Endothelial cell of umbilical vein (primary cell): ENCODE measurements at regions not wholly inside any gene's neighbourhood (a gene's known extent, or its start where the extent isn't known, plus 50 kb on each side); places are given as distances from the start of the nearest gene placed in this dataset.

ENCODE experiments used
- BruUV-seq: library from RNA; stranded (reverse); fragments of 400-500 nt; replicated peaks from 2 replicates; lab custom pipeline; 2021; lab: Mats Ljungman, UMichigan
- CTCF ChIA-PET: fragments of 300-600, 350-600 bp; sonication (Branson Sonifier 250); formaldehyde crosslinking; loops from one replicate; lab custom pipeline; 2021; ENCODE audit warnings: antibody characterized with exemption, inconsistent platforms; lab: Charles Lee
- POLR2A ChIA-PET: fragments of 300-600, 350-600 bp; sonication (Branson Sonifier 250); formaldehyde crosslinking; loops from one replicate; lab custom pipeline; 2021; ENCODE audit warnings: antibody characterized with exemption, inconsistent platforms; lab: Charles Lee
- DNase-seq: peaks from one replicate; pipeline ENCODE4 v3.0.0-alpha.2; 2011; ENCODE audit warnings: low read depth, low spot score
- FAIRE-seq: peaks from 2 replicates; lab custom pipeline; 2011; peaks lifted over from hg19 to GRCh38; lab: Jason Lieb, UNC
- H2AFZ ChIP-seq: 2 replicates; pipeline ENCODE4 v1.6.0; 2012; ENCODE audit warnings: low read depth, low read length, control low read depth, inconsistent platforms
- H3K27ac ChIP-seq: 2 replicates; pipeline ENCODE4 v1.5.1; 2011; ENCODE audit warnings: low read depth, mild to moderate bottlenecking, control low read depth, low read length, moderate library complexity; ENCODE audit not compliant: insufficient read depth
- H3K27me3 ChIP-seq, 2 experiments: 2 replicates each; pipeline versions ENCODE4 v1.6.0 to v1.6.1; 2011; ENCODE audit warnings: low read length in 2 of 2, mixed read lengths in 1 of 2; ENCODE audit not compliant: control insufficient read depth in 2 of 2, insufficient read depth in 2 of 2
- H3K36me3 ChIP-seq, 2 experiments: 2 replicates in 1 of 2; 3 replicates in 1 of 2; pipeline ENCODE4 v1.5.1; 2011; ENCODE audit warnings: low read length in 2 of 2, mild to moderate bottlenecking in 1 of 2, moderate library complexity in 1 of 2; ENCODE audit not compliant: control insufficient read depth in 2 of 2, insufficient read depth in 2 of 2; ENCODE audit errors: extremely low read depth in 1 of 2
- H3K4me1 ChIP-seq: 3 replicates; pipeline ENCODE4 v1.5.1; 2011; ENCODE audit warnings: mild to moderate bottlenecking, low read length; ENCODE audit not compliant: control insufficient read depth, insufficient read depth; ENCODE audit errors: extremely low read depth
- H3K4me2 ChIP-seq: 2 replicates; pipeline ENCODE4 v1.6.1; 2011; ENCODE audit warnings: low read length, control low read depth, mixed read lengths; ENCODE audit not compliant: insufficient read depth
- H3K4me3 ChIP-seq, 3 experiments: fragments of 200-600 bp in 1 of 3; sonication (generic), shearing (Covaris generic) in 1 of 3; replicated peaks in 1 of 3; 2 replicates each; pipeline ENCODE4 v1.5.1; 2011 to 2016; ENCODE audit warnings: control low read depth in 3 of 3, low read length in 3 of 3, mild to moderate bottlenecking in 2 of 3, inconsistent platforms in 1 of 3, low read depth in 1 of 3, moderate library complexity in 1 of 3; ENCODE audit not compliant: insufficient read depth in 1 of 3
- H3K79me2 ChIP-seq: 2 replicates; pipeline ENCODE4 v1.6.0; 2012; ENCODE audit warnings: low read length, inconsistent platforms; ENCODE audit not compliant: control insufficient read depth, insufficient read depth
- H3K9ac ChIP-seq: replicated peaks from 2 replicates; pipeline ENCODE3; 2011; ENCODE audit warnings: low read length, control low read depth; ENCODE audit not compliant: insufficient read depth; ENCODE audit errors: extremely low read depth
- H3K9me1 ChIP-seq: replicated peaks from 3 replicates; pipeline ENCODE4 v1.6.0; 2011; ENCODE audit warnings: mild to moderate bottlenecking, low read length; ENCODE audit not compliant: control insufficient read depth, insufficient read depth; ENCODE audit errors: extremely low read depth
- H3K9me3 ChIP-seq: replicated peaks from 2 replicates; pipeline ENCODE4 v1.5.1; 2012; ENCODE audit warnings: low read length, inconsistent platforms; ENCODE audit not compliant: control insufficient read depth, insufficient read depth
- H4K20me1 ChIP-seq: replicated peaks from 2 replicates; pipeline ENCODE3; 2011; ENCODE audit warnings: mild to moderate bottlenecking, low read length; ENCODE audit not compliant: control insufficient read depth, insufficient read depth; ENCODE audit errors: extremely low read depth
- CTCF ChIP-seq, 2 donors: IDR thresholded peaks; 1 replicate in 1 of 2; 2 replicates in 1 of 2; pipeline ENCODE4 v1.5.1; 2011; ENCODE audit warnings: low read length in 2 of 2, mild to moderate bottlenecking in 2 of 2, moderate library complexity in 2 of 2, control low read depth in 1 of 2, inconsistent platforms in 1 of 2, low read depth in 1 of 2; ENCODE audit not compliant: insufficient read depth in 1 of 2; ENCODE audit errors: extremely low read depth in 1 of 2
- EZH2 ChIP-seq: IDR thresholded peaks from 2 replicates; pipeline ENCODE4 v1.6.1; 2012; ENCODE audit warnings: borderline replicate concordance, low read depth, mild to moderate bottlenecking, moderate library complexity, low read length, inconsistent platforms; ENCODE audit not compliant: severe bottlenecking
- FOS ChIP-seq: IDR thresholded peaks from 2 replicates; pipeline ENCODE4 v1.6.1; 2011; ENCODE audit warnings: mild to moderate bottlenecking, low read length, moderate library complexity, borderline replicate concordance; ENCODE audit not compliant: insufficient read depth
- GATA2 ChIP-seq: IDR thresholded peaks from 2 replicates; pipeline ENCODE4 v1.7.0; 2011; ENCODE audit warnings: low read depth, mild to moderate bottlenecking, moderate library complexity, mixed read lengths, low read length; ENCODE audit not compliant: insufficient read length, insufficient read depth
- JUN ChIP-seq: IDR thresholded peaks from 2 replicates; pipeline ENCODE4 v1.6.1; 2011; ENCODE audit warnings: borderline replicate concordance, low read depth; ENCODE audit not compliant: insufficient read length, insufficient read depth
- MAX ChIP-seq: IDR thresholded peaks from 2 replicates; pipeline ENCODE4 v1.6.1; 2011; ENCODE audit not compliant: insufficient read depth, insufficient read length
- MYC ChIP-seq: IDR thresholded peaks from one replicate; pipeline ENCODE4 v1.6.1; 2011; ENCODE audit warnings: mild to moderate bottlenecking, low read depth, low read length
- POLR2A ChIP-seq: IDR thresholded peaks from 2 replicates; pipeline ENCODE4 v1.6.1; 2012; ENCODE audit warnings: low read depth, mild to moderate bottlenecking, control low read depth, low read length
- POLR2AphosphoS5 ChIP-seq: IDR thresholded peaks from 2 replicates; pipeline ENCODE4 v1.6.1; 2012; ENCODE audit warnings: low read depth, mild to moderate bottlenecking, control low read depth, low read length, moderate library complexity; ENCODE audit not compliant: insufficient read depth
- dilution Hi-C: fragments of 300-500 bp; cut with MboI; formaldehyde crosslinking; loops from one replicate; pipeline ENCODE4 v1.15.0; 2019; ENCODE audit warnings: low sequenced_read_pairs; ENCODE audit not compliant: extremely low pct_ligation_motif_present
- intact Hi-C: fragments of 100-400 bp; cut with micrococcal nuclease; formaldehyde crosslinking; loops from one replicate; pipeline ENCODE4 v1.10.0; 2022

- no peaks in the 10 kb centered on the region for H3K9me1 ChIP-seq
- TF ChIP-seq EZH2 (no peak), POLR2A (no peak), MYC (no peak), CTCF (IDR thresholded peaks at IDR 0.05; ENCODE audit: extremely low read depth in 1 of 2, insufficient read depth in 1 of 2, low read depth in 1 of 2, low read length in 2 of 2) (no peak), GATA2 (no peak)
- H4K20me1 ChIP-seq = no peaks in the 10 kb centered on the region
- peaks cover 0 to 4% of the 10 kb centered on the region in 2 experiments for H3K27me3 ChIP-seq
- no peak overlapping the region for H2AFZ ChIP-seq
- no TSS peak for BruUV-seq
- intact Hi-C loops (no loop called here), dilution Hi-C loops (no loop called here)
- no peak overlapping the region for H3K4me3 ChIP-seq
- ChIA-PET POLR2A (no interaction called here), CTCF (no interaction called here)
- no peak for FAIRE-seq
- no peaks in the 10 kb centered on the region for H3K4me1 ChIP-seq
- no peak overlapping the region for H3K27ac ChIP-seq
- H3K36me3 ChIP-seq = no peaks in the 10 kb centered on the region
- no peaks in the 10 kb centered on the region for H3K79me2 ChIP-seq
- no peak overlapping the region for H3K9ac ChIP-seq
- no peak for DNase-seq
- H3K9me3 ChIP-seq = no peaks in the 10 kb centered on the region
- H3K4me2 ChIP-seq = no peak overlapping the region
These were observed 537.4 kb downstream of the MN1 start for GRCh38 chr22:27264184-27264583.

GRCh38 chr22:27267145-27267544 lies 534.4 kb downstream of the MN1 start:
- no peaks in the 10 kb centered on the region for H4K20me1 ChIP-seq
- H3K9ac ChIP-seq = no peak overlapping the region
- H3K9me1 ChIP-seq = no peaks in the 10 kb centered on the region
- dilution Hi-C loops (no loop called here), intact Hi-C loops (no loop called here)
- TF ChIP-seq POLR2A = no peak
- no peak for TF ChIP-seq CTCF (IDR thresholded peaks at IDR 0.05; ENCODE audit: extremely low read depth in 1 of 2, insufficient read depth in 1 of 2, low read depth in 1 of 2, low read length in 2 of 2)
- TF ChIP-seq JUN = no peak
- no peak for TF ChIP-seq FOS
- no peak for TF ChIP-seq POLR2AphosphoS5
- no peak for TF ChIP-seq MYC
- no peak for TF ChIP-seq EZH2
- no peak for TF ChIP-seq GATA2
- TF ChIP-seq MAX = no peak
- no peak for DNase-seq
- FAIRE-seq = no peak
- H3K4me1 ChIP-seq = no peaks in the 10 kb centered on the region
- no TSS peak for BruUV-seq
- H3K9me3 ChIP-seq = no peaks in the 10 kb centered on the region
- H3K27ac ChIP-seq = no peak overlapping the region
- peaks cover 12 to 13% of the 10 kb centered on the region in 2 experiments for H3K27me3 ChIP-seq
- H3K79me2 ChIP-seq = no peaks in the 10 kb centered on the region
- H2AFZ ChIP-seq = no peak overlapping the region
- ChIA-PET CTCF (interaction anchor here (1.3 to 1.6 kb wide), 2 partner anchors 10 to 18 kb away, joined by 3 to 5 read pairs; no protein-coding TSS in a partner anchor), POLR2A (no interaction called here)
- H3K4me3 ChIP-seq = no peak overlapping the region
- no peaks in the 10 kb centered on the region for H3K36me3 ChIP-seq
- no peak overlapping the region for H3K4me2 ChIP-seq
